Stimulated activated CD4-positive, alpha-beta T cell treated with anti-CD3 and anti-CD28 coated beads, Interleukin-2, amount 100 ng/mL, for 48 hours (primary cell): ENCODE measurements at regions not wholly inside any gene's neighbourhood (a gene's known extent, or its start where the extent isn't known, plus 50 kb on each side); places are given as distances from the start of the nearest gene placed in this dataset.
"Not testable (repeated sequence)": the region's sequence is repeated elsewhere in the genome, so short reads cannot be mapped to it uniquely, and the experiment has no call there.

ENCODE experiments used
- DNase-seq, 2 donors: peaks; one replicate each; pipeline ENCODE4 v3.0.0-alpha.2; 2020

GRCh38 chr1:146409116-146409801, 180.4 kb upstream of the NOTCH2NLA start:
- not testable (repeated sequence) for DNase-seq

GRCh38 chr1:146401281-146401825, 172.5 kb upstream of the NOTCH2NLA start:
- not testable (repeated sequence) for DNase-seq

- DNase-seq: not testable (repeated sequence)
These were observed 171.6 kb upstream of the NOTCH2NLA start for GRCh38 chr1:146400173-146401121.

GRCh38 chr1:146399225-146399624, 170.4 kb upstream of the NOTCH2NLA start:
- DNase-seq: not testable (repeated sequence)

- DNase-seq: not testable (repeated sequence)
These were observed 168.0 kb upstream of the NOTCH2NLA start for GRCh38 chr1:146396801-146397200.

- DNase-seq: not testable (repeated sequence)
These were observed 167.4 kb upstream of the NOTCH2NLA start for GRCh38 chr1:146396242-146396641.

GRCh38 chr1:146393796-146394195, 165.0 kb upstream of the NOTCH2NLA start:
- not testable (repeated sequence) for DNase-seq

- not testable (repeated sequence) for DNase-seq
These were observed 164.3 kb upstream of the NOTCH2NLA start for GRCh38 chr1:146393154-146393553.

- not testable (repeated sequence) for DNase-seq
These were observed 160.4 kb upstream of the NOTCH2NLA start for GRCh38 chr1:146389178-146389577.

GRCh38 chr1:146387750-146388469, 159.1 kb upstream of the NOTCH2NLA start:
- DNase-seq: not testable (repeated sequence)

- DNase-seq: peak; percentile 50 to 66
These were observed 158.3 kb upstream of the NOTCH2NLA start for GRCh38 chr1:146386851-146387749.

GRCh38 chr1:146381196-146381595, 152.4 kb upstream of the NOTCH2NLA start:
- not testable (repeated sequence) for DNase-seq

GRCh38 chr1:146376708-146377496, 148.1 kb upstream of the NOTCH2NLA start:
- peak; percentile 69 to 73 for DNase-seq

GRCh38 chr1:146376309-146376707, 147.5 kb upstream of the NOTCH2NLA start:
- DNase-seq: peak; percentile 61 to 63

GRCh38 chr1:146375108-146375507, 146.3 kb upstream of the NOTCH2NLA start:
- DNase-seq: not testable (repeated sequence)

- DNase-seq: peak; percentile 25 to 37
These were observed 141.1 kb upstream of the NOTCH2NLA start for GRCh38 chr1:146369940-146370339.

- DNase-seq: not testable (repeated sequence)
These were observed 126.6 kb upstream of the NOTCH2NLA start for GRCh38 chr1:146355373-146355772.

- not testable (repeated sequence) for DNase-seq
These were observed 98.0 kb upstream of the NOTCH2NLA start for GRCh38 chr1:146326863-146327262.

- not testable (repeated sequence) for DNase-seq
These were observed 95.6 kb upstream of the NOTCH2NLA start for GRCh38 chr1:146324463-146324862.

- not testable (repeated sequence) for DNase-seq
These were observed 94.5 kb upstream of the NOTCH2NLA start for GRCh38 chr1:146323302-146323701.

GRCh38 chr1:146322893-146323292, 94.1 kb upstream of the NOTCH2NLA start:
- DNase-seq: not testable (repeated sequence)
